NB4 (cell line): ENCODE measurements at regions not wholly inside any gene's neighbourhood (a gene's known extent, or its start where the extent isn't known, plus 50 kb on each side); places are given as distances from the start of the nearest gene placed in this dataset.
"Not testable (repeated sequence)": the region's sequence is repeated elsewhere in the genome, so short reads cannot be mapped to it uniquely, and the experiment has no call there.

Source experiments
- DNase-seq: peaks from one replicate; pipeline ENCODE4 v3.0.0; 2010; ENCODE audit warnings: low read depth
- H3K4me3 ChIP-seq: one replicate; pipeline ENCODE4 v1.5.1; 2011; ENCODE audit warnings: mild to moderate bottlenecking, low read depth, low read length, moderate library complexity
- MYC ChIP-seq: IDR thresholded peaks from 2 replicates; pipeline ENCODE4 v1.6.1; 2011; ENCODE audit warnings: low read depth, low read length
- POLR2A ChIP-seq: IDR thresholded peaks from 2 replicates; pipeline ENCODE4 v1.6.1; 2011; ENCODE audit warnings: mild to moderate bottlenecking; ENCODE audit not compliant: insufficient read length; ENCODE audit errors: extremely low read depth
- TF ChIP-seq, protein P1 (sequence below): IDR thresholded peaks from one replicate; pipeline ENCODE4 v1.5.1; 2012; ENCODE audit warnings: low read depth, low read length
- TF ChIP-seq, protein P2 (sequence below): IDR thresholded peaks from 2 replicates; pipeline ENCODE4 v1.6.1; 2011; ENCODE audit warnings: low read depth, low read length

DNA sequence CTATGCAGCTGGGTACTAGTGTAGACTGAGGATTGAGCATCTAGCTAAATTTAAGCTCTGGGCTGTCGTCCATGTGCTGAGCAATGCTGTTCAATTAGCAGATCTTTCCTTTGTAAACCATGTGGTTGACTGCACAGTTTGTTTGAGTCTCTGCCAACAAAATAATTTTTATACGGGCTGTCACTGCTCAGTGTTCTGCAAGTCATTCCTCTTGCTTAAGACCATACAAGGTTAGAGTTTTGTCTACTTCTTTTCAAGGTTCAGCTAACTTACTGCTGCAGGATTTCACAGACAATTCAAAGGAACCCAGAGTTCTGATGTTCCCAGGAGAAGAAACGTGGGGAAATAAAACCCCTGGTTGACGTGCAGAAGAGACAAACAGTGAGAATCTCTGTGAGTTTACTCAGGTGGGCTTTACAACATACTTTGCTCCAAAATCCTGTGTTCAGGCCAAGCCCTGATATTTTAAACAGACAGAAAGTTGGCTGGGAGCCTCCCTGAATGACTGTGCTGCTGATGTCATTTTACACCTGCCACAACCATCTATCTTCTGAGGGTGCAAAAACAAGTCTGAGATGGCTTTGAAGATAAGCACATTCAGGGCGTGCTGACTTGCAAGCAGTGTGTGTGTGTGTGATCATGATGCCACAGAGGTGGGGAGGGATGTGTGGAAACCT lies 177.1 kb upstream of the SVIL start:
- TF ChIP-seq, protein P1, sequence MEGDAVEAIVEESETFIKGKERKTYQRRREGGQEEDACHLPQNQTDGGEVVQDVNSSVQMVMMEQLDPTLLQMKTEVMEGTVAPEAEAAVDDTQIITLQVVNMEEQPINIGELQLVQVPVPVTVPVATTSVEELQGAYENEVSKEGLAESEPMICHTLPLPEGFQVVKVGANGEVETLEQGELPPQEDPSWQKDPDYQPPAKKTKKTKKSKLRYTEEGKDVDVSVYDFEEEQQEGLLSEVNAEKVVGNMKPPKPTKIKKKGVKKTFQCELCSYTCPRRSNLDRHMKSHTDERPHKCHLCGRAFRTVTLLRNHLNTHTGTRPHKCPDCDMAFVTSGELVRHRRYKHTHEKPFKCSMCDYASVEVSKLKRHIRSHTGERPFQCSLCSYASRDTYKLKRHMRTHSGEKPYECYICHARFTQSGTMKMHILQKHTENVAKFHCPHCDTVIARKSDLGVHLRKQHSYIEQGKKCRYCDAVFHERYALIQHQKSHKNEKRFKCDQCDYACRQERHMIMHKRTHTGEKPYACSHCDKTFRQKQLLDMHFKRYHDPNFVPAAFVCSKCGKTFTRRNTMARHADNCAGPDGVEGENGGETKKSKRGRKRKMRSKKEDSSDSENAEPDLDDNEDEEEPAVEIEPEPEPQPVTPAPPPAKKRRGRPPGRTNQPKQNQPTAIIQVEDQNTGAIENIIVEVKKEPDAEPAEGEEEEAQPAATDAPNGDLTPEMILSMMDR, result no peak
- TF ChIP-seq MYC (no peak), POLR2A (no peak)
- TF ChIP-seq, protein P2, sequence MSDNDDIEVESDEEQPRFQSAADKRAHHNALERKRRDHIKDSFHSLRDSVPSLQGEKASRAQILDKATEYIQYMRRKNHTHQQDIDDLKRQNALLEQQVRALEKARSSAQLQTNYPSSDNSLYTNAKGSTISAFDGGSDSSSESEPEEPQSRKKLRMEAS, result no peak
- no peak overlapping the region for H3K4me3 ChIP-seq
- no peak for DNase-seq

DNA sequence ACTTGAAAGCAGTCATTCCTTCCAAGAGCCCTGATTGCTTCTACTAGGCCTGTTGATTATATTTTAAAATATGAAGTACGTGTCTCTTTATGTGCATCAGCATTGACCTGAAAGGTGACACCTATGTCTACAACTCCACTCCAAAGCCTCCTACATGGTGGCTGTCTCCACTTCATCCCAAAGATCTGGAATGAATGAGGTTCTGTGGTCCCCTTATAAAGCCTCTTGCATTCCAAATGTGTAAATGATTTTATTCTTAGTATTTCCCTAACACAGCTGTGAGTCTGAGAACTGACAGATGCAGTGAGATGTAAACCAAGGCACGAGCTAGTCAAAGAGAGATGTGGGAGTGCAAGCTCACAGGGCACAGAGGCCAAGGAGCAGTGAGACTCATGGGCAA lies 176.0 kb upstream of the SVIL start:
- no peak for DNase-seq
- no peak overlapping the region for H3K4me3 ChIP-seq
- TF ChIP-seq MYC (no peak), POLR2A (no peak)
- TF ChIP-seq, protein P1, result no peak
- TF ChIP-seq, protein P2, result no peak

DNA sequence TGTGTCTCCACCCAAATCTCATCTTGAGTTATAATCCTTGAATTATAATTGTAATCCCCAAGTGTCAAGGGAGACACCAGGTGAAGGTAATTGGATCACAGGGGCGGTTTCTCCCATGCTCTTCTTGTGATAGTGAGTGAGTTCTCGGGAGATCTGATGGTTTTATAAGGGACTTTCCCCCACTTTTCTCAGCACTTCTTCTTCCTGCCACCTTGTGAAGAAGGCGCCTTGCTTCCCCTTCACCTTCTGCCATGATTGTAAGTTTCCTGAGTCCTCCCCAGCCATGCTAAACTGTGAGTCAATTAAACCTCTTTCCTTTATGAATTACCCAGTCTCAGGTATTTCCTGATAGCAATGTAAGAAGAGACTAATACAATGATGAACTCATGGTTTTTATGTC lies 175.5 kb upstream of the SVIL start:
- not testable (repeated sequence) for H3K4me3 ChIP-seq, DNase-seq

DNA sequence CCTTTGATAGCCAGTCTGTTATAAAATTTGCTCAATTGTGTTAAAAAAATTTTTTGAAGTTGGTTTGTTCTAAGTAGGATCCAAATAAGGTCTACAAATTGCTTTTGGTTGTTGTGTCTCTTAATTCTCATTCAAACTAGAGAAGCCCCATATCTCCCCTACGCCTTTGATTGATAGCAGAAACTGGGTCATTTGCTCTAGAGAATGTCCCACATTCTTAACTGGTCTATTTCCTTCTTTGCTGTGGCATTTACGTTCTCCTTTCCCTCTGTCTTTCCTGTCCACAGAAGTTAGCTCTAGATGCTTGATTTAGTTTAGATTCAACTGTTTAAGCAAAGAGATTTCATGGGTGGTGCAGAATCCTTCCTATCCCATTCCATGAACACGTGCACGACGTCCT lies 174.6 kb upstream of the SVIL start:
- no peak overlapping the region for H3K4me3 ChIP-seq
- TF ChIP-seq POLR2A, result no peak
- TF ChIP-seq, protein P2, result no peak
- TF ChIP-seq, protein P1, result no peak
- TF ChIP-seq MYC, result no peak
- no peak for DNase-seq

DNA sequence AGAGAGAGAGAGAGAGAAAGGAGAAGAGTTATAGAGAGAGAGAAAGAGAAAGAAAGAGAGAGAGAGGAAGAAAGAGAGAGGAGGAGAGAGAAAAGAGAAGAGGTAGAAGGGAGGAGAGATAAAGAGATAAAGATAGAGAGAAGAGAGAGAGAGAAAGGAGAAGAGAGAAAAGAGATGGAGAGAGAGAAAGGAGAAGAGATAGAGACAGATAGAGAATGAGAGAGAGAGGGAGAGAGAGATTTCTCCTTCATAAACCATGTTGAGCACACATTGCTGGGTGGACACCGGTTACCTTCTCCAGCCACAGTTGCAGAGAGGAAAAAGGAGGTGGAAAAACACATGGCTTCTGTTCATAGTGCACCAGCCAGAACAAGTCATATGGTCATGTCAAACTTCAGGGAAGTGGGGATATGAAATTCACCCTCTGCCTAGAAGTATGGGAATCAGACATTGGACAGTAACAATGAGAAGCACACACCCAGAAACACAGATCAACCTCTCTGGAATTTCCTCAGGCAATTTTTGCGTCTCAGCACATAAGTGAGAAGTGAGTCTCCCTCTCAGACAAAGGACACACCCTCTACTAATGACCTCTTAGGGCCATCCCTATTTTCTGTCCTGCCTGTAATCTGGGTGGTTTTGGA lies 172.5 kb upstream of the SVIL start:
- no peak overlapping the region for H3K4me3 ChIP-seq
- no peak for DNase-seq
- no peak for TF ChIP-seq MYC
- TF ChIP-seq, protein P2, result no peak

DNA sequence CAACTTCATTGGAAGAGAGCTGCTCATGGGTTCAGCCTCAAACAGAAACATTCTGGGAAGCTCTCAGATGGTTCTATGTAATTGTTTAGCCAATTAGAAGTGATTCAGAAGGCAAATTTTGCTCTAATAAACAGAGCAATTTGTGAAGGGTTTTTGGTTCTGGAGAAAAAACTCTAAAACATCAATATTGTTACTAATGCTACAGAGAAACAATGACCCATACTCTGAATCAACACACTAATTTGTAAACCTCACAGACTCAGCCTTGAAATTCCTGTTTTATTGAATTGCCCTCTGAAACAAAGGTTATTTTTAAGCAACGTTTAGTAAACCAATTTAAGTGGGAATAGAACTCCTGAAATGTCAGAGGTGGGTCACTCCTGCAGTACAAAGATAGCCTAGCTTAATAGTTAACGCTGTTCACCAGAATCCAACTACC lies 171.6 kb upstream of the SVIL start:
- TF ChIP-seq MYC (no peak), POLR2A (no peak)
- TF ChIP-seq, protein P1, result no peak
- TF ChIP-seq, protein P2, result no peak
- DNase-seq, result no peak
- H3K4me3 ChIP-seq, result no peak overlapping the region
